ENCODE measurements at regions not wholly inside any gene's neighbourhood (a gene's known extent, or its start where the extent isn't known, plus 50 kb on each side); places are given as distances from the start of the nearest gene placed in this dataset.

DNA sequence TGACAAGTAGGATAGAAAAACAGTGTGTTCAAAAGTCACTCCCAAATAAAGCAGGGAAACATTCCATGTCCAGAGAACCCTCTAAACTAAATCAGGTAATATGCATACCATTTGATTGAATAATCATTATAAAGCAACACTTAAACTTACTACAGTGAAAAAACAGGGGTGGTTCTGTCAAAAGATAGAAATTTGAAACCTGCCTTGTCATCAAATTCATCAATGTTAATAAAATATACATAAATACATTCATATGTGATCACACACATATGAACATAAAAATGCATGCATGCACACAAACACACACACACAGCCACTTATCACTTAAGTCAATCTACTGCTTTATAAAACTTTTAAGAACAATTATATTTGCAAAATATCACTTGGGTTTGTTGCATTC is 485.8 kb upstream of the TECRL start:
- no peak for ATAC-seq
- no peak for TF ChIP-seq EZH2phosphoT487 (IDR thresholded peaks at IDR 0.05; ENCODE audit: unreplicated experiment)
- TF ChIP-seq JUNB (IDR thresholded peaks at IDR 0.05; ENCODE audit: unreplicated experiment), result no peak
- TF ChIP-seq, protein P1, sequence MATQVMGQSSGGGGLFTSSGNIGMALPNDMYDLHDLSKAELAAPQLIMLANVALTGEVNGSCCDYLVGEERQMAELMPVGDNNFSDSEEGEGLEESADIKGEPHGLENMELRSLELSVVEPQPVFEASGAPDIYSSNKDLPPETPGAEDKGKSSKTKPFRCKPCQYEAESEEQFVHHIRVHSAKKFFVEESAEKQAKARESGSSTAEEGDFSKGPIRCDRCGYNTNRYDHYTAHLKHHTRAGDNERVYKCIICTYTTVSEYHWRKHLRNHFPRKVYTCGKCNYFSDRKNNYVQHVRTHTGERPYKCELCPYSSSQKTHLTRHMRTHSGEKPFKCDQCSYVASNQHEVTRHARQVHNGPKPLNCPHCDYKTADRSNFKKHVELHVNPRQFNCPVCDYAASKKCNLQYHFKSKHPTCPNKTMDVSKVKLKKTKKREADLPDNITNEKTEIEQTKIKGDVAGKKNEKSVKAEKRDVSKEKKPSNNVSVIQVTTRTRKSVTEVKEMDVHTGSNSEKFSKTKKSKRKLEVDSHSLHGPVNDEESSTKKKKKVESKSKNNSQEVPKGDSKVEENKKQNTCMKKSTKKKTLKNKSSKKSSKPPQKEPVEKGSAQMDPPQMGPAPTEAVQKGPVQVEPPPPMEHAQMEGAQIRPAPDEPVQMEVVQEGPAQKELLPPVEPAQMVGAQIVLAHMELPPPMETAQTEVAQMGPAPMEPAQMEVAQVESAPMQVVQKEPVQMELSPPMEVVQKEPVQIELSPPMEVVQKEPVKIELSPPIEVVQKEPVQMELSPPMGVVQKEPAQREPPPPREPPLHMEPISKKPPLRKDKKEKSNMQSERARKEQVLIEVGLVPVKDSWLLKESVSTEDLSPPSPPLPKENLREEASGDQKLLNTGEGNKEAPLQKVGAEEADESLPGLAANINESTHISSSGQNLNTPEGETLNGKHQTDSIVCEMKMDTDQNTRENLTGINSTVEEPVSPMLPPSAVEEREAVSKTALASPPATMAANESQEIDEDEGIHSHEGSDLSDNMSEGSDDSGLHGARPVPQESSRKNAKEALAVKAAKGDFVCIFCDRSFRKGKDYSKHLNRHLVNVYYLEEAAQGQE (IDR thresholded peaks at IDR 0.05; ENCODE audit: unreplicated experiment), result no peak
- TF ChIP-seq STAT1 (IDR thresholded peaks at IDR 0.05; ENCODE audit: unreplicated experiment), result no peak
- TF ChIP-seq ZNF331 (CRISPR knock-in tag; IDR thresholded peaks at IDR 0.05; ENCODE audit: low read depth), result no peak
- TF ChIP-seq, protein P2, sequence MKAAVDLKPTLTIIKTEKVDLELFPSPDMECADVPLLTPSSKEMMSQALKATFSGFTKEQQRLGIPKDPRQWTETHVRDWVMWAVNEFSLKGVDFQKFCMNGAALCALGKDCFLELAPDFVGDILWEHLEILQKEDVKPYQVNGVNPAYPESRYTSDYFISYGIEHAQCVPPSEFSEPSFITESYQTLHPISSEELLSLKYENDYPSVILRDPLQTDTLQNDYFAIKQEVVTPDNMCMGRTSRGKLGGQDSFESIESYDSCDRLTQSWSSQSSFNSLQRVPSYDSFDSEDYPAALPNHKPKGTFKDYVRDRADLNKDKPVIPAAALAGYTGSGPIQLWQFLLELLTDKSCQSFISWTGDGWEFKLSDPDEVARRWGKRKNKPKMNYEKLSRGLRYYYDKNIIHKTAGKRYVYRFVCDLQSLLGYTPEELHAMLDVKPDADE (IDR thresholded peaks at IDR 0.05), result no peak
- TF ChIP-seq, protein P3, sequence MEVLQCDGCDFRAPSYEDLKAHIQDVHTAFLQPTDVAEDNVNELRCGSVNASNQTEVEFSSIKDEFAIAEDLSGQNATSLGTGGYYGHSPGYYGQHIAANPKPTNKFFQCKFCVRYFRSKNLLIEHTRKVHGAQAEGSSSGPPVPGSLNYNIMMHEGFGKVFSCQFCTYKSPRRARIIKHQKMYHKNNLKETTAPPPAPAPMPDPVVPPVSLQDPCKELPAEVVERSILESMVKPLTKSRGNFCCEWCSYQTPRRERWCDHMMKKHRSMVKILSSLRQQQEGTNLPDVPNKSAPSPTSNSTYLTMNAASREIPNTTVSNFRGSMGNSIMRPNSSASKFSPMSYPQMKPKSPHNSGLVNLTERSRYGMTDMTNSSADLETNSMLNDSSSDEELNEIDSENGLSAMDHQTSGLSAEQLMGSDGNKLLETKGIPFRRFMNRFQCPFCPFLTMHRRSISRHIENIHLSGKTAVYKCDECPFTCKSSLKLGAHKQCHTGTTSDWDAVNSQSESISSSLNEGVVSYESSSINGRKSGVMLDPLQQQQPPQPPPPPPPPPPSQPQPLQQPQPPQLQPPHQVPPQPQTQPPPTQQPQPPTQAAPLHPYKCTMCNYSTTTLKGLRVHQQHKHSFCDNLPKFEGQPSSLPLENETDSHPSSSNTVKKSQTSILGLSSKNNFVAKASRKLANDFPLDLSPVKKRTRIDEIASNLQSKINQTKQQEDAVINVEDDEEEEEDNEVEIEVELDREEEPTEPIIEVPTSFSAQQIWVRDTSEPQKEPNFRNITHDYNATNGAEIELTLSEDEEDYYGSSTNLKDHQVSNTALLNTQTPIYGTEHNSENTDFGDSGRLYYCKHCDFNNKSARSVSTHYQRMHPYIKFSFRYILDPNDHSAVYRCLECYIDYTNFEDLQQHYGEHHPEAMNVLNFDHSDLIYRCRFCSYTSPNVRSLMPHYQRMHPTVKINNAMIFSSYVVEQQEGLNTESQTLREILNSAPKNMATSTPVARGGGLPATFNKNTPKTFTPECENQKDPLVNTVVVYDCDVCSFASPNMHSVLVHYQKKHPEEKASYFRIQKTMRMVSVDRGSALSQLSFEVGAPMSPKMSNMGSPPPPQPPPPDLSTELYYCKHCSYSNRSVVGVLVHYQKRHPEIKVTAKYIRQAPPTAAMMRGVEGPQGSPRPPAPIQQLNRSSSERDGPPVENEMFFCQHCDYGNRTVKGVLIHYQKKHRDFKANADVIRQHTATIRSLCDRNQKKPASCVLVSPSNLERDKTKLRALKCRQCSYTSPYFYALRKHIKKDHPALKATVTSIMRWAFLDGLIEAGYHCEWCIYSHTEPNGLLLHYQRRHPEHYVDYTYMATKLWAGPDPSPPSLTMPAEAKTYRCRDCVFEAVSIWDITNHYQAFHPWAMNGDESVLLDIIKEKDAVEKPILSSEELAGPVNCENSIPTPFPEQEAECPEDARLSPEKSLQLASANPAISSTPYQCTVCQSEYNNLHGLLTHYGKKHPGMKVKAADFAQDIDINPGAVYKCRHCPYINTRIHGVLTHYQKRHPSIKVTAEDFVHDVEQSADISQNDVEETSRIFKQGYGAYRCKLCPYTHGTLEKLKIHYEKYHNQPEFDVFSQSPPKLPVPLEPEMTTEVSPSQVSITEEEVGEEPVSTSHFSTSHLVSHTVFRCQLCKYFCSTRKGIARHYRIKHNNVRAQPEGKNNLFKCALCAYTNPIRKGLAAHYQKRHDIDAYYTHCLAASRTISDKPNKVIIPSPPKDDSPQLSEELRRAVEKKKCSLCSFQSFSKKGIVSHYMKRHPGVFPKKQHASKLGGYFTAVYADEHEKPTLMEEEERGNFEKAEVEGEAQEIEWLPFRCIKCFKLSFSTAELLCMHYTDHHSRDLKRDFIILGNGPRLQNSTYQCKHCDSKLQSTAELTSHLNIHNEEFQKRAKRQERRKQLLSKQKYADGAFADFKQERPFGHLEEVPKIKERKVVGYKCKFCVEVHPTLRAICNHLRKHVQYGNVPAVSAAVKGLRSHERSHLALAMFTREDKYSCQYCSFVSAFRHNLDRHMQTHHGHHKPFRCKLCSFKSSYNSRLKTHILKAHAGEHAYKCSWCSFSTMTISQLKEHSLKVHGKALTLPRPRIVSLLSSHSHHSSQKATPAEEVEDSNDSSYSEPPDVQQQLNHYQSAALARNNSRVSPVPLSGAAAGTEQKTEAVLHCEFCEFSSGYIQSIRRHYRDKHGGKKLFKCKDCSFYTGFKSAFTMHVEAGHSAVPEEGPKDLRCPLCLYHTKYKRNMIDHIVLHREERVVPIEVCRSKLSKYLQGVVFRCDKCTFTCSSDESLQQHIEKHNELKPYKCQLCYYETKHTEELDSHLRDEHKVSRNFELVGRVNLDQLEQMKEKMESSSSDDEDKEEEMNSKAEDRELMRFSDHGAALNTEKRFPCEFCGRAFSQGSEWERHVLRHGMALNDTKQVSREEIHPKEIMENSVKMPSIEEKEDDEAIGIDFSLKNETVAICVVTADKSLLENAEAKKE (CRISPR knock-in tag; IDR thresholded peaks at IDR 0.05), result no peak
- no peak for TF ChIP-seq EZH2 (IDR thresholded peaks at IDR 0.05; ENCODE audit: low read depth, unreplicated experiment)
- Histone ChIP-seq H3K4me2 (no peak overlapping the region), H3K4me1 (ENCODE audit: insufficient read depth) (no peaks in the 10 kb centered on the region), H3K9me2 (ENCODE audit: insufficient read depth) (no peaks in the 10 kb centered on the region), H3K36me3 (ENCODE audit: insufficient read depth) (no peaks in the 10 kb centered on the region), H3F3A (replicated peaks; ENCODE audit: low read depth) (no peaks in the 10 kb centered on the region), H4K20me1 (replicated peaks; ENCODE audit: insufficient read depth) (no peaks in the 10 kb centered on the region), H3K4me3 (no peak overlapping the region), H3K27me3 (ENCODE audit: insufficient read depth) (no peaks in the 10 kb centered on the region), H3K79me2 (replicated peaks; ENCODE audit: insufficient read depth) (no peaks in the 10 kb centered on the region), H3K27ac (ENCODE audit: low read depth) (peak overlapping the region; percentile 57), H2AFZ (peak overlapping the region; percentile 38; the same call in 1 of the 2 replicates)
- Mint-ChIP-seq H3K9me3 (no peaks in the 10 kb centered on the region), H3K27me3 (ENCODE audit: insufficient read depth, low read depth, poor library complexity) (no peaks in the 10 kb centered on the region), H3K4me3 (no peak overlapping the region), H3K4me1 (peaks cover 13% of the 10 kb centered on the region), H3K27ac (no peak overlapping the region), H3K36me3 (ENCODE audit: low read depth) (peaks cover 3% of the 10 kb centered on the region; the same call in 1 of the 3 replicates)
- DNase-seq (ENCODE audit: low spot score), result no peak

Data from GM23338 (cell line).